ENCODE measurements at regions not wholly inside any gene's neighbourhood (a gene's known extent, or its start where the extent isn't known, plus 50 kb on each side); places are given as distances from the start of the nearest gene placed in this dataset.

- no peak for DNase-seq
Observed at GRCh38 chr6:14453712-14454472, 336.3 kb downstream of the CD83 start.

DNA sequence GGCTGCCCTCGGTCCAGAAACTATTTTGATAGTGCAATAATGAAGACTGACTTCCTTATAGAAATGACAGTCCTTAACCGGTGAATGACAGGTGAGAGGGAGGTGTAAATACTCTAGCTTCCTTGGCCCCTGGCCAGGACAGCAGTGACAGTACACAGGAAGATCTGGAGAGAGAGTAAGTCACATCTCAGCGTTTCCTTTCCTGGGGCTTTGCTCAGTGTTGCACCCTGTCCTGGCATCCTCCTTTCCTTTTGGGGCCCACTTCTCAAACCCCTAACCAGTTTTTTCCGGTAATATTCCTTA lies 336.9 kb downstream of the CD83 start:
- DNase-seq: no peak

DNA sequence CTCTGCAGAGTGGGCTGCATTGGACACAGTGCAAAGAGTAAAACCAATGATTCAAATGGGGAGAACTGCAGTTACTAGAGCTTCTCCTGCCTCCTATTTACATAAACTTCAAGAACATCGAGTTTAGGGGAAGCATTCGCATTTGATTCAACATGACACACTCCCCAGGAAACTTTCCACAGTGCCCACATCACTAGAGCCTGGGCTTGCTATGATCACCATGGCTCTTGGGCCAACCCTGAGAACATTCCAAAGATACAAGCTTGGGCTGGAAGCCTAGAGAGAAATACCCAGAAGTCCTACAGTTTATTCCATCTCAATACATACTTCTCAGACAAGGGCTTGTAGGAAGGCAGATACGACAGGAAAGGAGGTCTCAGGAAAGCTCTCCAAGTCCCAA lies 337.9 kb downstream of the CD83 start:
- no peak for DNase-seq

DNA sequence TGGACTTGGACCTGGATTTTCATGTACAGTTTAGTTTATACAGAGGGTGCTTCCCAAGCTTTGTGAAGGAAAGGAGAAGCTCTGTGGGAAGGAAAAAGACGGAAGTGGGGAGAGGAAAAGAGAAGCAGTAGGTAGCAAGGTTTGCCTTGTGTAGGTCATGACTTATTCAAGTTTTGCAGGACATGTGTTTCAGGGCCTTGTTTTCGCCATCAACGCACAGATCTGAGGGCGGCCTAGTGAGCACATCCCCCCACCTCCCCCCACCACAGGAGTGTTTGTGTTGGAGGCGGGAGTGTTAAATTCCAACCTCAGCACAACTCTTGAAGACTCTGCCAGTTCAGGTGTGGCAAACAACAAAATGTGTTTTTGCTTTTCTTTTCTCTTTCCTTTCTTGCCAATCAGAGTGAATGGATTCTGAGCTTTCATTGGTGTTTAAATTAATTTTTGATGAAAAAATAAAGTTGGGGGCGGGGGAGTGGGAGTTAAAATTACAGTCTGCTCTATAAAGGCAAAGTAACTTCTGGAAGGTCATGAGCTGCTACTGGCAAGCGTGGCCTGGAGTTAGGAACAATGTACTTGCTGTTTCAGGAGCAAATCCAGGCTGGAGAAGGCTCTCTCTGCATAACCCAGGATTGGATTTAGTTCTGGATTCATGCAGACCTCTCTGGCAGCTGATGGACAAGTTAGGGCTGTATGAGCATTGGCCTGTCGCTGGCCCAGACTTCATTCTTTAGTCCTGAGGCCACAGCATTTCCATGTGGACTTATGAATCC lies 338.5 kb downstream of the CD83 start:
- no peak for DNase-seq

- no peak for DNase-seq
Observed at GRCh38 chr6:14456941-14457340, 339.4 kb downstream of the CD83 start.

GRCh38 chr6:14458669-14459266 lies 341.2 kb downstream of the CD83 start:
- DNase-seq: no peak

- no peak for DNase-seq
Observed at GRCh38 chr6:14459315-14459714, 341.7 kb downstream of the CD83 start.

- no peak for DNase-seq
Observed at GRCh38 chr6:14460556-14460955, 343.0 kb downstream of the CD83 start.

GRCh38 chr6:14462135-14462534 lies 344.6 kb downstream of the CD83 start:
- DNase-seq: no peak

GRCh38 chr6:14462566-14462965 lies 345.0 kb downstream of the CD83 start:
- peak in 5 of 56 donors; percentile 3 to 37 (median 21) for DNase-seq

DNA sequence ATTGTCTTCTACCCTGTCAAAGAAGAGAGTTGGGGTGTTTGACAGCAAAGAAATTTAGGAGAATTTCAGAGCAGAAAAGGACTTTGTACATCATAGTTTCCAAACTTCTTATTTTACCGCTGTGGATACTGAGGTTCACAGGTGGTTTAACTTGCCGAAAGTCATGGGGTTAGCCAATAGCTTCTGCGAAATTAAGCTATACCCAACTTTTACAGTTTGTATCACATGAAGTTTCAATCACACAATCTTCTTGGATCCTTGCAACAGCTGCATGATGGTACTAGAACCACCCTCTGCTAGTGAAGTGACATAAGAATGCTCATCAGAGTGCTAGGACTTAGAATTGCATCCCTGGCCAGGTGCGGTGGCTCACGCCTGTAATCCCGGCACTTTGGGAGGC lies 345.5 kb downstream of the CD83 start:
- no peak for DNase-seq

DNA sequence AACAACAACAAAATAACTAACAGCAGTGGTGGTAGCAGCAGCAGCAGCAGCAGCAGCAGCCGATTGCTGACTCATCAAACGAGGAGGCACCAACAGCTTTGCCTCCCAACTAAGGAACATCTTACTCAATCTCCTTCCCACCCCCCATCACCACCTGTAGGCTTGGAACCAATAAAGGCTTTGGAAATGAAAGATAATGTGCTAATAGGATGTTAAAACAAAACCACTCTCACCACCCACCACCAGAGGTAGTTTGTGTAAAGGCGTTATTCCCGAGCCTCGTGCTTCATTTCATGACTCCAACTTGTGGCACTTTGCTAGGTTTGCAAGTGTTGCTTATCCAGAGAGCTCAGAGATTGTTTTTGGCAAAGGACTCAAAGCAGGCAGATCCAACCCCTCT lies 346.5 kb downstream of the CD83 start:
- DNase-seq: peak in 5 of 56 donors; percentile 5 to 43 (median 31)

- DNase-seq: no peak
Observed at GRCh38 chr6:14464716-14465115, 347.1 kb downstream of the CD83 start.

DNA sequence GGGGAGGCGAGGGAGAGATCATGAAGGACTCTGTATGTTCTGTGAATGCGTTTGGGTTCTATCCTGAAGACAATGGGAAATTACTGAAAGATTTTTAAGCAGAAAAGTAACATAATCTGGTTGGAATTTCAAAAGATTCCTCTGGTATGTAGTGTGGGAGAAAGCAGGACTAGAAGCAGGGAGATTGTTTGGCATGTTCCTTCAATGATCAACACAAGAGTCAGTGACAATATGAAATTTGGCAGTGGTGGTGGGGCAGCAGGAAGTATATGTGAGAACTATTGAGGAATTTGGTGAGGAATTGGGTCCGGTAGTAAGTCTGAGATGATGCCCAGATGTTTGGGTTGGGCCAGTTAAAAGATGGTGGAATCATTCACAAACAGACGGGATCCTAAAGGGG lies 348.7 kb downstream of the CD83 start:
- DNase-seq: no peak

GRCh38 chr6:14467591-14467990 lies 350.0 kb downstream of the CD83 start:
- no peak for DNase-seq

- DNase-seq: no peak
Observed at GRCh38 chr6:14468647-14469321, 351.2 kb downstream of the CD83 start.

DNA sequence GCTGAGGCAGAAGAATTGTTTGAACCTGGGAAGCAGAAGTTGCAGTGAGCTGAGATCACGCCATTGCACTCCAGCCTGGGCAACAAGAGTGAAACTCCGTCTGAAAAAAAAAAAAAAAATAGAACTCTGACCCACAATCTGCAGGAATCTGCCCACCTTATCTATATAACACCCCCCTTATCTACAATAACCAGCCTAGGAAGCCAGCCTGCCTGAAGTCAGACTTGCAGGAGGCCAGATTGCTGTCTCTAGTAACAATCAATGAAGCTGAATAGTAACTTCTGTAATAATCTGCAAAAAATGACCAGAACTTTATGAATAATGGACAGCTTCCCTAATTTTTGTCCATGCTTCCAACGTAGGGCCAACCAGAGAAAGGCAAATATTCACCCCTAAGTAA lies 352.5 kb downstream of the CD83 start:
- DNase-seq: no peak

GRCh38 chr6:14470671-14471070 lies 353.1 kb downstream of the CD83 start:
- no peak for DNase-seq

GRCh38 chr6:14472255-14472985 lies 354.8 kb downstream of the CD83 start:
- no peak for DNase-seq

GRCh38 chr6:14472986-14473337 lies 355.4 kb downstream of the CD83 start:
- DNase-seq: no peak

DNA sequence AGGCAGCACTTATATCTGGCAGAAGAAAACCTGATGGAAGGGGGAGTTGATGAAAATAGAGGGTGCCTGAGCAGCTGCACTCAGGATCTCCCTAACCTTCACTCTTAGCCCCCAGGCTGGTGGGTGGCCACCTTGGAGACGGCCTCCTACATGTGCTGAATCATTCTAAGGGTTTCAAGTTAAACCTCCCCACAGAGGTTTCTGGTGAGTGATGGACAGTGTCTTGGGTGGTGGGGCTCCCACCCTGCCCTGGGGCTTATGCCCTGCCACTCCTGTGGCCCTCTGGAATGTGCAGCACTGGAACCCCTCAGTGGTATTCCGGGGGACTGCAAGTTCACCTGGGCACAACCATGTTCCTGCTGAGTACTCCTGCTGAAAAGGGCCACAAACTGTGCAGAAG lies 357.2 kb downstream of the CD83 start:
- peak in 1 of 56 donors; percentile 3 for DNase-seq

DNA sequence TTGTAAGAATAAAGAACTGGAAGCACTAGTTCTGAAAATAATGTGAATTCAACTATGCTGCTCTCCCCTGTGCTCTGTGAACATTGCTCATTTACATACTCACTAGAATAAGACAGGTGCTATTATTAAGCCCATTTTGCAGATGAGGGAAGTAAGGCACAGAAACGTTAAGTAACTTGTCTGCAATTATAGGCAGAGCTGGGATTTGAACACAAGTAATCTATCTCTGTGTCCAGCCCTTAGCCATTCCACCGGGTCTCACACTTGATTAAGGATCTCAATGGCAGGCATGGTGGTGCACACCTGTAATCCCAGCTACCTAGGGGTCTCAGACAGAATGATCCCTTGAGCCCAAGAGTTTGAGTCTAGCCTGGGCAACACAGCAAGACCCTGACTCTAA lies 357.7 kb downstream of the CD83 start:
- no peak for DNase-seq

All from nucleus accumbens (tissue), 56 donors.